Progenitor cell of endocrine pancreas (in vitro differentiated cells): ENCODE measurements at regions not wholly inside any gene's neighbourhood (a gene's known extent, or its start where the extent isn't known, plus 50 kb on each side); places are given as distances from the start of the nearest gene placed in this dataset.

ENCODE experiments used
- DNase-seq: peaks from one replicate; pipeline ENCODE4 v3.0.0; 2021; ENCODE audit warnings: low spot score; ENCODE audit not compliant: unreplicated experiment
- H3K27ac Mint-ChIP-seq: 2 replicates; pipeline ENCODE4 v1.8.0; 2021; ENCODE audit warnings: mild to moderate bottlenecking, moderate library complexity, mixed read lengths
- H3K27me3 Mint-ChIP-seq: 2 replicates; pipeline ENCODE4 v1.8.0; 2021; ENCODE audit warnings: mixed read lengths
- H3K36me3 Mint-ChIP-seq: 2 replicates; pipeline ENCODE4 v1.8.0; 2022; ENCODE audit warnings: mixed read lengths; ENCODE audit not compliant: insufficient read depth
- H3K4me1 Mint-ChIP-seq: 2 replicates; pipeline ENCODE4 v1.8.0; 2021; ENCODE audit warnings: low read depth, mixed read lengths
- H3K4me3 Mint-ChIP-seq: 2 replicates; pipeline ENCODE4 v1.8.0; 2021; ENCODE audit warnings: low read depth, mild to moderate bottlenecking, moderate library complexity, mixed read lengths
- H3K9me3 Mint-ChIP-seq: 2 replicates; pipeline ENCODE4 v1.8.0; 2021; ENCODE audit warnings: low read depth, mixed read lengths
- TF ChIP-seq, protein P1 (sequence below): fragments of 200-600 bp; sonication (generic); IDR thresholded peaks from one replicate; pipeline ENCODE4 v1.5.0; 2021; ENCODE audit warnings: antibody characterized with exemption, mild to moderate bottlenecking; ENCODE audit not compliant: unreplicated experiment

DNA sequence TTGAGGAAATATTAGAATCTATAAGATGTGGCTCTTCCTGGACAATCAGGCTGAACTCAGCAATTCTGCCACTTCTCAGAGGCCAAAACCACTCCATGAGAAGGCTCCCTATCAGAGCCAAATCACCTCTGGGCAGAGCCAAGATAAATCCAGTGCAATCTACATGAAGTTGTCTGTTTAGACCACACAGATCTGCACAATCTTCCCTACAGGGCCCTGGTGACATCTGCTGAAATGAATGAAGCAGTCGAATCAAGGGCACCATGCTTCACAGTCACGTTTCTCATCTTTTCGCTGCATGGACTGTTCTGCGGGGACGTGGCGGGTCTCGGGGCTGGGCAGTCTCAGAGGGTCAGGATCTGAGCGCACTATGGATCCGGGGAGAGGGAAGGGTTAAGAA, 60.1 kb upstream of the CD93 start:
- Mint-ChIP-seq H3K27ac (no peak overlapping the region), H3K27me3 (peaks cover 31% of the 10 kb centered on the region), H3K36me3 (no peaks in the 10 kb centered on the region), H3K4me1 (no peaks in the 10 kb centered on the region), H3K9me3 (no peaks in the 10 kb centered on the region), H3K4me3 (no peak overlapping the region)
- TF ChIP-seq, protein P1, sequence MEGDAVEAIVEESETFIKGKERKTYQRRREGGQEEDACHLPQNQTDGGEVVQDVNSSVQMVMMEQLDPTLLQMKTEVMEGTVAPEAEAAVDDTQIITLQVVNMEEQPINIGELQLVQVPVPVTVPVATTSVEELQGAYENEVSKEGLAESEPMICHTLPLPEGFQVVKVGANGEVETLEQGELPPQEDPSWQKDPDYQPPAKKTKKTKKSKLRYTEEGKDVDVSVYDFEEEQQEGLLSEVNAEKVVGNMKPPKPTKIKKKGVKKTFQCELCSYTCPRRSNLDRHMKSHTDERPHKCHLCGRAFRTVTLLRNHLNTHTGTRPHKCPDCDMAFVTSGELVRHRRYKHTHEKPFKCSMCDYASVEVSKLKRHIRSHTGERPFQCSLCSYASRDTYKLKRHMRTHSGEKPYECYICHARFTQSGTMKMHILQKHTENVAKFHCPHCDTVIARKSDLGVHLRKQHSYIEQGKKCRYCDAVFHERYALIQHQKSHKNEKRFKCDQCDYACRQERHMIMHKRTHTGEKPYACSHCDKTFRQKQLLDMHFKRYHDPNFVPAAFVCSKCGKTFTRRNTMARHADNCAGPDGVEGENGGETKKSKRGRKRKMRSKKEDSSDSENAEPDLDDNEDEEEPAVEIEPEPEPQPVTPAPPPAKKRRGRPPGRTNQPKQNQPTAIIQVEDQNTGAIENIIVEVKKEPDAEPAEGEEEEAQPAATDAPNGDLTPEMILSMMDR = no peak
- DNase-seq = no peak

DNA sequence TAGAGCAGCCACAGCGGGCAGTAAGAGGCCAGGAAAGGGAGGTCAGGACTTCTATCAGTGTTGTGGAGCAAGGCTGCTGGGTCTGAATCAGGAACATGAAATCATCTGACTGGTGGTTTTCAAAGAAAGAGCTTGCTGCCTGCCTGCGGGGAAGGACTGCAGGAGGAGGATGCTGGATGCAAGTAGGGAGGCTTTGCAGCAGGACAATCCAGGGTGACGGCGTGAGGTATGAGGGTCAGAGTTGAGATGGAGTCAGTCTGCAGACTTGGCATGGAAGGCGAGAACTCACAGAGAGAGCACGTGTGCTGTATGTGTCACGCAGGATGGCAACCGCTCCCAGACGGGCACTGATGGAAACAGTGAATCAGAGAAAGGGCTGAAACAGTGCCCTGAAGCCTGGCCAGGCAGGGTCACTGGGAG, 59.2 kb upstream of the CD93 start:
- Mint-ChIP-seq H3K27me3 (peaks cover 30% of the 10 kb centered on the region), H3K9me3 (no peaks in the 10 kb centered on the region), H3K36me3 (no peaks in the 10 kb centered on the region), H3K4me1 (no peaks in the 10 kb centered on the region), H3K4me3 (no peak overlapping the region), H3K27ac (no peak overlapping the region)
- TF ChIP-seq, protein P1 = no peak
- no peak for DNase-seq

DNA sequence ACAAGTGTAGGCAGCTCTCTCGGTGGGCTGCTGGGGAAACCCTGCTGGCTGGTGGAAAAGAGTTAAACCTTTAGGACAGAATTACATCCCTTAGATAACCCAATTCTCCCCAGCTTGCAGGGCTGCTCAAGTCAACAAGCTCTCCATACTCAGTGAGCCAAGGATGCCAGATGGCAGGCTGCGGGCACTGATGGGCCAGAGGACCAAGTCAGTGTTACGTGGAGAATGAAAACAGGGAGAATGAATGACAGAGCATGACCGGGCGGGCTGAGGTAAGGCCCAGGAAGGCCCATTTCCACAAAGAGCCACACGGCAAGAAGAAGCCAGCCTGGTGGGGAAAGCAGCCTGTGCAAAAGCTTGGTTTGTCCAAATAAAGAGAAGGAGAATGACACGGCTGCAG, 58.7 kb upstream of the CD93 start:
- Mint-ChIP-seq H3K27ac (no peak overlapping the region), H3K4me1 (no peaks in the 10 kb centered on the region), H3K4me3 (no peak overlapping the region), H3K36me3 (no peaks in the 10 kb centered on the region), H3K9me3 (no peaks in the 10 kb centered on the region), H3K27me3 (peaks cover 26% of the 10 kb centered on the region)
- TF ChIP-seq, protein P1 = no peak
- DNase-seq = no peak

DNA sequence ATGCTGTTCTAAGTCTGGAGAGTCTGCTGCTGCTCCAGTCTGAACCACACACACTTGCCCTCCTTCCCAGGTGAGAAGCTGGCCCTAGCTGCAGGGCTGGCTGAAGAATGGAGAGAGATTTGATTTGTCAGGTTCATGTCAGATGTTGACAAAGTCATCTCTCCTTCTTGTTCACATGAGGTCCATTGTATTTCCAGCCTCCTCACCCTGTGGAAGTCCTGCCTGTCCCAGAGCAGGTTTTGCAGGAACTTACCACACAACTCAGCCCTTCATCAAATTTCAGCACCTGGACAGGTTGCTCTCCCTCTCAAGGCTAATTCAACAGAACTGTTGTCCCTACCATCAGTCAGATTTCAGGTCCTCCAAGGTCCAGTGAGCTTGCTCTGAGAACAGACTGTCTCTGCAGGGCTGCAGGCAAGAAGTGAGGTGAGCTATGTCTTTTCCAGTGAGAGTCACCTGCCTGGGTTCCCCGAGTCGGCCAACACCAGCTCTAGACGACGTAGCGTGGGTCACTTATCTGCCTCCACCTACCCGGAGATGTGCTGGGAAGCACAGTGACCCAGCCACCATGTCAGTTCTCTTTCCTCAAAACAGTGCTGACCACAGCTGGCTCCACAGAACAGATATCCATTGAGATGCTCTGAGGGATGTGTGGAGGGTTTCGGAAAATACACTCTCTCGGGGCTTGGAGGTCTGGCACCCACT, 58.0 kb upstream of the CD93 start:
- Mint-ChIP-seq H3K27ac (no peak overlapping the region), H3K4me3 (no peak overlapping the region), H3K4me1 (no peaks in the 10 kb centered on the region), H3K9me3 (no peaks in the 10 kb centered on the region), H3K36me3 (no peaks in the 10 kb centered on the region), H3K27me3 (peaks cover 20% of the 10 kb centered on the region)
- TF ChIP-seq, protein P1 = no peak
- DNase-seq = no peak

DNA sequence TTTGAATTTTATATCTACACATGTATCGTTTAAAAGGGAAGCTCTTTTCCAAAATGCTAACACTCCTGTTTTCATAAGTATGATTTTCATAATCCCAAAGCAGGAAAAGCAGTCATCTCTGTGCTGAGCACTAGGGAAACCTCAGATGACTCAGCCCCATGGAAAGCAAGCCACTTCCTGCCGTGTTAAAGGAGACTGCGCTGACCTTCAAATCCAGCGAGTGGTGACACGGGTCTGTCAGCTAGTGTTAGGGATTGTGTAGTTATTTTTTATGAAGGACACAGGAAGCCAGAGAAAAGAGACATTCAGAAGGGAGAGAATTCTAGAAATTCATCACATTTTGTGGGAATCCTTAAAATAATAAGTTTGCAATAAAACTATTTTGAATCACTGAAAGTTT, 57.0 kb upstream of the CD93 start:
- Mint-ChIP-seq H3K27ac (no peak overlapping the region), H3K4me1 (no peaks in the 10 kb centered on the region), H3K27me3 (peaks cover 20% of the 10 kb centered on the region), H3K9me3 (no peaks in the 10 kb centered on the region), H3K36me3 (no peaks in the 10 kb centered on the region), H3K4me3 (no peak overlapping the region)
- TF ChIP-seq, protein P1 = no peak
- DNase-seq = no peak
